Lung microvascular endothelial cell (primary cell): ENCODE measurements at regions not wholly inside any gene's neighbourhood (a gene's known extent, or its start where the extent isn't known, plus 50 kb on each side); places are given as distances from the start of the nearest gene placed in this dataset.

Experiments
- DNase-seq, 2 donors: peaks; one replicate each; pipeline versions ENCODE4 v3.0.0 to v3.0.0-alpha.2; 2010; ENCODE audit warnings: low read depth in 2 of 2

GRCh38 chr10:109504401-109504800 is 418.9 kb downstream of the XPNPEP1 start:
- DNase-seq = peak in 1 of 2 donors; percentile 39

- no peak for DNase-seq
Observed at GRCh38 chr10:109487691-109488090, 435.6 kb downstream of the XPNPEP1 start.

- DNase-seq = no peak
Observed at GRCh38 chr10:109480836-109481235, 442.5 kb downstream of the XPNPEP1 start.

- DNase-seq = no peak
Observed at GRCh38 chr10:109475711-109476421, 447.4 kb downstream of the XPNPEP1 start.

GRCh38 chr10:109474812-109475211 is 448.5 kb downstream of the XPNPEP1 start:
- DNase-seq = no peak

- DNase-seq = no peak
Observed at GRCh38 chr10:109474261-109474660, 449.1 kb downstream of the XPNPEP1 start.

- DNase-seq = no peak
Observed at GRCh38 chr10:109467551-109467950, 455.8 kb downstream of the XPNPEP1 start.

GRCh38 chr10:109464949-109465348 is 458.4 kb downstream of the XPNPEP1 start:
- no peak for DNase-seq

GRCh38 chr10:109457302-109457638 is 466.0 kb downstream of the XPNPEP1 start:
- DNase-seq = no peak

GRCh38 chr10:109456566-109457301 is 466.6 kb downstream of the XPNPEP1 start:
- DNase-seq = no peak

- no peak for DNase-seq
Observed at GRCh38 chr10:109454691-109455090, 468.6 kb downstream of the XPNPEP1 start.

GRCh38 chr10:109451879-109452278 is 471.4 kb downstream of the XPNPEP1 start:
- DNase-seq = no peak

- no peak for DNase-seq
Observed at GRCh38 chr10:109450702-109451101, 472.6 kb downstream of the XPNPEP1 start.

GRCh38 chr10:109433434-109433833 is 489.9 kb downstream of the XPNPEP1 start:
- no peak for DNase-seq

GRCh38 chr10:109432281-109432680 is 491.0 kb downstream of the XPNPEP1 start:
- no peak for DNase-seq

- DNase-seq = no peak
Observed at GRCh38 chr10:109430799-109431198, 492.5 kb downstream of the XPNPEP1 start.

GRCh38 chr10:109430043-109430760 is 493.1 kb downstream of the XPNPEP1 start:
- DNase-seq = no peak

- DNase-seq = no peak
Observed at GRCh38 chr10:109428775-109429491, 494.4 kb downstream of the XPNPEP1 start.

GRCh38 chr10:109427411-109427810 is 495.9 kb downstream of the XPNPEP1 start:
- no peak for DNase-seq

- no peak for DNase-seq
Observed at GRCh38 chr10:109426987-109427386, 496.3 kb downstream of the XPNPEP1 start.

- no peak for DNase-seq
Observed at GRCh38 chr10:109418795-109419194, 504.5 kb downstream of the XPNPEP1 start.

GRCh38 chr10:109417803-109418202 is 505.5 kb downstream of the XPNPEP1 start:
- DNase-seq = no peak
